Left hindlimb (tissue), 1 donor: ENCODE measurements at regions not wholly inside any gene's neighbourhood (a gene's known extent, or its start where the extent isn't known, plus 50 kb on each side); places are given as distances from the start of the nearest gene placed in this dataset.
"Not testable (repeated sequence)": the region's sequence is repeated elsewhere in the genome, so short reads cannot be mapped to it uniquely, and the experiment has no call there.

Experiments
- DNase-seq: peaks from one replicate; pipeline ENCODE4 v3.0.0-alpha.2; 2018

DNA sequence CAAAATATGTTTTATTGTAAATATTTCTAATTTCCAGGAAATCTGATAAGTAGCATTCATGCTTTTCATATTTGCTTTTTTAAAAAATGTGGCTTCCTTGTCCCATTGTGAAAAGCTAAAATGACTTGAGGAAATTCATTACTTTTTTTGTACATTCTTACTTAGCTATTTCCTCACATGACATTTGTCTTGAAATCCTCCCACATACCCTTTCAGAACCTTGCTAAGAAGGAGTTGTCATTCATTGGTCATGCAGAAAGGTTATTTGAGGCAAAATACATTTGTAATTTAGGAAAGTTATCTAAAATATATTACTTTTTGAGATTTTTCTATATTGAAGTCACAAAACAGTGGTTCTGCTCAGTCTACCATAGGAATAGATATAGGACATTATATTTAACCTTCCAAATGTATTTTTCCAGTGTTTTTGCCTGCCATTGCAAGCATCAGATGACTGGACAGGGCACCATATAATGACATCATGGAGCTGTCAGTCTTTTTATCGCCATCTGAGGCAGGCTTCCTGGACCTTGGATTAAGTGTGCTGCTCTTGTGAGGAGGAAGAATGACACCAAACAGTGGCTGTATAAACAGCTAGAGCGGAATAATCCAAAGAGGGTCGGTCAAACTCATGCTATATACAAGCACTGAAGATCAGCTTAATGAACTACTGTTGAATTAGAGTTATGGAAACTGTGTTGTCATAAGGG, 109.4 kb upstream of the HCRTR2 start:
- DNase-seq = no peak

DNA sequence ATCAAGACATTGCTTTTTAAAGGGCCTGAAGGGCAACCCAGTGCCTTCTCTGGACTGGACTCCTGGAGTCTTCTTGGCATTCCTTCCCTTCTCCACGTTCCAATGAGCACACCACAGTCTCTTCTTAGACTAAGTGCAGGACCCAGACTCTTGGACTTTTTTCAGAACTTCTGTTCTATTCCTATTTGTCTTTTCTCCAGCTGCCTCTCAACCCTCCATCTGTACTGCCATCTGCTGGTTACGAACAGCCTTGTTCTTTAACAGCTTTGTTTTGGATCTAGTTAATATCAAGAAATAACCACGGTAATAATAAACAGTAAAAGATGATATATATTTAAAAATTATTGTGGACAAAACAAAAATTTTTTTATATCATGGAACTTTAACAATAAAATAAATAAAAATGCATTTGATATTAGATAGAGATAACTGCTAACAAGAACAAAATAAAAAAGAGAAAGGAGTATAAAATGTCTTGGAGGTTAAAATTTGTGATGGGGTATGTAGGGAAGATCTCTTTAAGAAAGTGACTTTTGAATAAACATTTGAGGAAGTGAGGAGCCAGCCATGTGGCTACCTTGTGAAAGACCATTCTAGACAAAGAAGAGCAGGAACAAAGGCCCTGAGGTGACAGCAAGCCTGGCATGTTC, 105.1 kb upstream of the HCRTR2 start:
- DNase-seq = peak; percentile 23

- no peak for DNase-seq
Observed at GRCh38 chr6:55082021-55082420, 92.3 kb upstream of the HCRTR2 start.

DNA sequence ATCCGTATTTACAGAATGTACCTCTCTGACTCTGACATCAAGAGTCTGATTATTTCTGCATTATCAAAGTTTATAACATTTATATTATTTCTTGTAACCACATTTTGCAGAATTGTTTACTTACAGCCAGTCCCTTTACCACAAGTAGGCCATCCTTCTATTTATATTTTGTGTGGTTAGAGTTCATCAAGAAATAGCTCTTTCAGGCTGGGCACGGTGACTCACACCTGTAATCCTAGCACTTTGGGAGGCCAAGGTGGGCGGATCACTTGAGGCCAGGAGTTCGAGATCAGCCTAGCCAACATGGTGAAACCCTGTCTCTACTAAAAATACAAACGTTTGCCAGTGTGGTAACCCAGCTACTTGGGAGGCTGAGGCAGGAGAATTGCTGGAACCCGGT, 86.3 kb upstream of the HCRTR2 start:
- not testable (repeated sequence) for DNase-seq

DNA sequence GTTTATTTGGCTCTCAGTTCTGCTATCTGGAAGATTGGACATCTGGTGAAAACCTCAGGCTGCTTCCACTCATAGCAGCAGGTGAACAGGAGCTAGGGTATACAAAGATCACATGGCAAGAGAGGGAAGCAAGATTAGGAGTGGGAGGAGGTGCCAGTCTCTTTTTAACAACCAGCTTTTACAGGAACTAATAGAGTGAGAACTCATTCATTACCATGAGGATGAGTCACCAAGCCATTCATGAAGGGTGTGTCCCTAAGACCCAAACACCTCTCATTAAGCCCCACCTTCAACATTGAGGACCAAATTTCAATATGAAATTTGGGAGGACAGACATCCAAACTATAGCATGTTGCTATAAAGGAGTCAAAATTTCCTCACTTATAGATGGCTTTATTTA, 85.4 kb upstream of the HCRTR2 start:
- no peak for DNase-seq

GRCh38 chr6:55089325-55089724, 85.0 kb upstream of the HCRTR2 start:
- no peak for DNase-seq

- no peak for DNase-seq
Observed at GRCh38 chr6:55100686-55101085, 73.6 kb upstream of the HCRTR2 start.

GRCh38 chr6:55101157-55101556, 73.2 kb upstream of the HCRTR2 start:
- DNase-seq = no peak

DNA sequence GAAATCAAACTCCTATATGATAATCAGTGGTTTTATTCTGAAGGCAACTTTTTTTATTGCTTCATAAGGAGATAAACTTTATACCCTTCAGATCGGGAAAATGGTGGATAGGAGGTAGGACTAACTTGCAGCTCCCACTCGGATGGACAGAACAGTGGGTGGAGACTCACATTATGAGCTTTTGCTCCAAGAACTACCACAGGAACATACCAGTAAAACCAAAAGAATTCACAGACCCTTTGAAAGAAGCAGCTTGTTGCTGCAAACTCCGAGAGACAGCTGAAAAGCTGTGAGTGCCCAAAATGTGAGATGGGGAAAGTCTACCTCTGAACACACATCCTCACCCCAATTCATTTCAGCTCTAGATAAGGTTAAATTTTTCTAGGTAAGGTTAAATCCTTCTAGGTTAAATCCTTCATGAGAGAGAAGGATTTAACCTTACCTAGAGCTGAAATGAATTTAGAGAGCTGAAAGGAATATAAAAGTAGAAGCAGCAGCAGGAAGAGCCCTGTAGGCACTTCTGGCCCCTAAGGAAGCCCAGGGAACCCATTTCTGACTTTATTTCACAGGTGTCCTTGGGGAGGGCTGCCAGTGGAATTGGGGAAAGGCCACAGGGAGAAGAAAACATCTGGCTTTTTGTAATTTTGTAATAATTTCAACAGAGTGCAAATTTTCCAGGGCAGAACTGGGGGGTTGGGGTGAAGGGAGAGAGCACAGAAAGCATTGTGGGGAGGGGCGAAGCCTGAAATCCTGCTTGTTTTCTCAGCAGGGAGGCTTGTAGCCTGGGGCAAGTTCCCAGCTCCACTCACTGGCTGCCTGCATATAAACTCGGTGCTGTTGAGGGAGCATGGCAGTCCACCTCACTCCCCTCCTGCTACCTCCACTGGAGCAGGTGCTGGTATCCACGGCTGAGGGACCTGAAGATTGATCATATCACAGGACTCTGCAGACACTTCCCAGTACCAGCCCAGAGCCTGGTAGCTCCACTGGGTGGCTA, 65.9 kb upstream of the HCRTR2 start:
- DNase-seq = no peak

GRCh38 chr6:55117267-55117666, 57.0 kb upstream of the HCRTR2 start:
- no peak for DNase-seq

DNA sequence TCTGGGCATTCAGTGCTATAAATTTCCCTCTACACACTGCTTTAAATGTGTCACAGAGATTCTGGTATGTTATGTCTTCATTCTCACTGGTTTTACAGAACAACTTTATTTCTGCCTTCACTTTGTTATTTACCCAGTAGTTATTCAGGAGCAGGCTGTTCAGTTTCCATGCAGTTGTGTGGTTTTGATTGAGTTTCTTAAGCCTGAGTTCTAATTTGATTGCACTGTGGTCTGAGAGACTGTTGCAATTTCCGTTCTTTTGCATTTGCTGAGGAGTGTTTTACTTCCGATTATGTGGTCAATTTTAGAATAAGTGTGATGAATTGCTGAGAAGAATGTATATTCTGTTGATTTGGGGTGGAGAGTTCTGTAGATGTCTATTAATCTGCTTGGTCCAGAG, 50.1 kb upstream of the HCRTR2 start:
- not testable (repeated sequence) for DNase-seq
